HG02678 (cell line): ENCODE measurements at regions not wholly inside any gene's neighbourhood (a gene's known extent, or its start where the extent isn't known, plus 50 kb on each side); places are given as distances from the start of the nearest gene placed in this dataset.

Source experiments
- ATAC-seq: cut with Tn5 transposase; IDR thresholded peaks from one replicate; pipeline ENCODE4 v1.9.1; 2021; ENCODE audit warnings: mild to moderate bottlenecking, moderate library complexity; ENCODE audit not compliant: unreplicated experiment

- no peak for ATAC-seq
Measured at GRCh38 chr7:18306696-18307095, 188.9 kb upstream of the HDAC9 start.

- no peak for ATAC-seq
Measured at GRCh38 chr7:18308938-18309337, 186.6 kb upstream of the HDAC9 start.

DNA sequence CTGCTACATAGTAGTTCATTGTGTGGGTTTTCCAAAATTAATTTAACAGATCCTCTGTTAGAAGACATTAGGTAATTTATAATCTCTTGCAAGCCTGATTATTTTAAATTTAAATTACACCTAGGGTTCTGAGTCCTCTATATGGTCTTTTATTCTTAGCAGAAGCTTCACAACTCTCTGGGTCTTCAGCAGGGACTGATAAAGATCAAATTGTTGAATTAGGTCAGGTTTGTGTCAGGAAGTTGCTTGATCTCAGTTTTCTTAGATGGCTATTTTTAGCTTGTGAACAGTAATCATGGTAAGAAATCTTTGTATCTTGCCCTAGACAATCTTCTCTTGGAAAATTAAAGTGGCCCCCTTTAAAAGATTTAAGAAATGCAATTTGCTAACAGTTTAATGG lies 183.1 kb upstream of the HDAC9 start:
- ATAC-seq: no peak

GRCh38 chr7:18313965-18314364 lies 181.6 kb upstream of the HDAC9 start:
- ATAC-seq: no peak

GRCh38 chr7:18315241-18315640 lies 180.3 kb upstream of the HDAC9 start:
- no peak for ATAC-seq

DNA sequence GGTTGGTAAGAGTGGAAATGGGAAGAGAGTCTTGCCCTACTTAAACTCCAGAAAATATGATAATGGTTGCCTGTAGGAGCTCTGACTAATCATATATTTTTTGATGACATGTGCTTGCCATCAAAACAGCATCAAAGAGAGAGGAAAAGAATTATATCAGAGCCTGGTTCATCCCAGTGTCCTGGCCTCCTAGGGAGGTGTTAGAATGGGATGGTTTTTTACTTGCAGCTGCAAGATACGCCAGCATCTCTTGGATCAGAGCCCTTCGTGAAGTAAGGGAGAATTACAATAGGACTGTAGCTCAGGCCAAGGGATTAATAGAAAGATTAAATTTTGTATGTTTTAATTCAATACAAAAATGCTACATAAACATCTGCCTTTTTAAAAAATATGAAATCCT lies 177.6 kb upstream of the HDAC9 start:
- ATAC-seq: no peak

DNA sequence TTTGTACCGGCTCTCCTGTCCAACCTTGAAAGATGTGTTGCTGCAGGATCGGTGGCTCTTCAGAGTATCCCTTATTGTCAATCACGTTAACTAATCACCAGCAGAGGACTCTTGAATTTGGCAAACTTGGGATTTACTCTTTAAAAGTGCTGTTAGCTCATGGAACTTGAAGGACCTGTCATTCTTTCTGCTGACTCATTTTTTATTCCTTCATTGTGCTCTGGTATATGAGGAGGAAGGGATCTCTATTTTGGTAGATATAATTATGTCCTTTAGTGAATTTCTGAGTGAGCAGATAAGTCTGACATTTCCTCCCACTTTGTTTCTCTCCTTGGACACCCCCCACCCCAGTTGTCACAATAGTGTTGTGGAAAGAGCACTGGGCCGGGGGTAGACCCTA lies 175.1 kb upstream of the HDAC9 start:
- no peak for ATAC-seq

- peak; percentile 91 for ATAC-seq
Measured at GRCh38 chr7:18320971-18321567, 174.5 kb upstream of the HDAC9 start.

DNA sequence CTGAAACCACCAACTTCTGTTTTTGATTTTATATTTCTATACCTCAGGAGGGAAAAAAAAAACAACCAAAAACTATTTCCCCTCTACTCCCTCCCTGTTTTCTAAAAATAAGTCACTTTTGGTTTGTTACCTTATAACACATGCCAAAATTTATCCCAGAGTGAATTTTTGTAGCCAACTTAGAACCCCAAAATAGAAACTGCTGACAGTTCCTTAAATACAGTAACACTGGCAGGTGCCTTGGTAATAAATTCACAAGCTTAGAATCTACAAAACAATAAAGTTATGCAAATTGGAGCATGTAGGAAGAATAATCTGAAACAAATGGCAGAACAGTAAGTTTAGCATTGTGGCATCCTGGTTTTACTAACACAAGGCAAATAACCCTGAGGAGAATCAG lies 165.0 kb upstream of the HDAC9 start:
- no peak for ATAC-seq

DNA sequence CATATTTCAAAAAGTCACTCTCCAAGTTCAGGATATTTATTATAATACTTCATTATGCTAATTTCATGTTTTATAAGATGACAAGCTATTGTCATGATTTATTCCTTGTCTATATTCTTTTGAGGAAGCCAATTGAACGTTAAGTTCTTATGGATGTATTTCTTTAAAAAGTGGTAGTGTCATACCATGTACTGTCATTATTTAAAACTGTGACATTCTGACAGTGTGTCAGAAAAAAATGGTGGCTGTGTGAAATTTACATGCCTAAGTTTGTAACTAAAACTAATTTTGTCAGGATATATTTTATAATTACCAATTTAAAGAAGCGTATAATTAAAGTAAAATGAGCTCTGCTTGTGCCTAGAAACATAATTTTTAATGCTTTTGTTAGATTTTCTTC lies 158.9 kb upstream of the HDAC9 start:
- no peak for ATAC-seq

DNA sequence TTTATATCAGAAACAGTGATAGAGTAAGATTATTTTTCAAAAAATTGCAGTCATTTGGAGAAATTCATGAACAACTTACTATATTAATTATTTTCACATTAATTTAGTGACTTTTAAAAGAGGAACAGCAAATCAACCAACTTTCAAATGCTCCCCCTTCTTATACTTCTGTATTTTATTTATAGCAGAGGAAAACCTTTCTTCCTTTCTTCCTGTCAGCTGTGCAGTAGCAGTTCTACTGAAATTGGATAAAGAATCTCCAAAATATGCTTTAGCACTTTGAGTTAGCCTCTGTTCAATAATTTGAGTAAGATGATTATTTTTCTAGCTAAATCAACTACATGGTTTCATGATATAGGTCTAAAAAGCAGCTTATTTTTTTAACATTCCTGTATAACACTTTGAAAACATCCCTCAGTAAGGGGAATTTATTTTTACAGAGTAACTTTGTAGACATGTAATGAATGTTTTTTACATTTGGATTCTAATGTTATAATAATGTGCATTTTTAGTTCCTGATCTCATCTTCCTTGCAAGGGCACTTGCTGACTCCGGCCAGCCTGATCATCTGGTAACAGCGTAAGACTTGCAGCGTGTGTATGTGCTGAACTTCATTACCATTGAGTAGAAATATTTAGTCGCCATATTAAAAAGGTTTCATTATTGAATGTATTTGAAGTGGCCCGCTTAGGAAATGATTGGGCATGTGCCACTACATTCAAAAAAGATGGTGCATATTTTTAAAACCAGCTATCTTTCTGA lies 158.3 kb upstream of the HDAC9 start:
- no peak for ATAC-seq

GRCh38 chr7:18338910-18339523 lies 156.5 kb upstream of the HDAC9 start:
- no peak for ATAC-seq

DNA sequence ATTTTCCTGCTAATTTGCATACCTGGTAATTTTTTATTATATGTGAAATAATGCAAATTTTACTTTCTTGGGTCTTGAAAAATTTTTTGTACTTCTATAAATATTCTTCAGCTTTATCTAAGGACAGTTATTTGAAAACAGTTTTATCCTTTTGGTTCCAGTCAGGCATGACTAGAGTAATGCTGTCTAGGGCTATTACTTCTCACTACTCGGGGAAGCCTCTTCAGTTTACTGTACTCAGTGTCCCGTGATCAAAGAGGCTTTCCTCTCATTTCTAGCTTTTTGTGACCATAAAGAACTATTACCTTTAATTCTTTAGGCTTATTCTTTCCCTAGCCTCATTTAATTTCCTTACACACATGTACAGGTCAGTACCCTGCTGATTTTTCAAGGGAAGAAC lies 153.8 kb upstream of the HDAC9 start:
- no peak for ATAC-seq

DNA sequence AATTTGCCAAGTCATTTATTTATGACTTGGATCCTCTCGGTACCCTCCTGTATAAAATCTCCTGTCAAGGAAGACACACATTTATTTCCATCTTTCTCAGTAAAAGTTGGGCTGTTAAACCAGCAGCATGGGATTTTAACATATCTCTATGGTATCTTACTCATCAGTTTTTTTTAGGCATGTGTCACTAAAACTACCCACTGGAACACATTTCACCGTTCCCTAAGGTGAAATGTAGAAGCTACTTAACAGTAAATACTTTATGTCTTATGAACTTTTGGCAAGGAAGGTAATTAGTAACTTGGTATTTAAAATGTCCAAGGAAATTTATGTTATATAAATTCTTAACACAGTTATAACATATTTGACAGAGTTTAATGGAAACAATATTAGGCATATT lies 152.5 kb upstream of the HDAC9 start:
- no peak for ATAC-seq

GRCh38 chr7:18344536-18344935 lies 151.0 kb upstream of the HDAC9 start:
- no peak for ATAC-seq

- no peak for ATAC-seq
Measured at GRCh38 chr7:18345641-18346234, 149.8 kb upstream of the HDAC9 start.

- ATAC-seq: no peak
Measured at GRCh38 chr7:18347170-18347569, 148.4 kb upstream of the HDAC9 start.

DNA sequence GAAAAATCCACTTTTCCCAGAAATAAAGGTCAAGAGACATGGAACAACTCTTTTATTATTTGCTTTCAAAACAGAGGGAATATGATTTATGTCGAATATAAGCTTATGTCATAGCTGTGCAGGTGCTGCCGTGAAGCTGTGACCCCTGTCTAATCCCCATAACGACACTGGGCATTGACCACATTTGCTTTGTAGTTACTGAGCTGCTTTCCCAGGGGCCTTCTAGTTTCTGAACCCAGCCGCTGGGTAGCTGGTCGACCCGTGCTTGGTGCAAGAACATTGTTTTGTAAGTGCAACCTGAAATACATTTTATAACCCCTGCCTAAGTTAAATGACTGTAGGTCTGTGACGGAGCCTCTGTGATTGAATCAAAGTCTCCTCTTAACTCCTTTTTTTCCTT lies 144.9 kb upstream of the HDAC9 start:
- no peak for ATAC-seq

- ATAC-seq: peak; percentile 66
Measured at GRCh38 chr7:18352339-18353255, 143.0 kb upstream of the HDAC9 start.

DNA sequence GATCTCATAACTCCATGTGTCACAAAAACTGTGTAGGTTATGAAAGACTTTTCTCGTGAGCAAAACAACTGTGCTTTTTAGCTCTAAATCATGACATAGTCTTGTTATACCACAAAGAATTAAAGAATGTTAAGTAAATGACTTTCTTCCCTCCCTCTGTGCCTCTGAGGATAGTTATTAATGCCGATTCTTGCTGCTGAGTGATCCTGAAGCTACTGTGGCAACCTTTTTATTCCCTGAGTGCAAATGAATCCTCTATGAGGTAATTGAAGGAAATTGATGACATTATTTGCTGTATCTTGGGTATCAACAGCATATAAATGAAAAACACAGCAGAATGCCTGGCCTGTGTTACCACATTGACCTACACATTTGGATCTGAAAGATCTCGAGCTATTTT lies 142.2 kb upstream of the HDAC9 start:
- no peak for ATAC-seq
